ENCODE measurements at regions not wholly inside any gene's neighbourhood (a gene's known extent, or its start where the extent isn't known, plus 50 kb on each side); places are given as distances from the start of the nearest gene placed in this dataset.

- no peak for DNase-seq (ENCODE audit: low read depth)
- H3K27me3 ChIP-seq (ENCODE audit: control insufficient read depth, insufficient read depth, low read length), result no peaks in the 10 kb centered on the region
- TF ChIP-seq CTCF (IDR thresholded peaks at IDR 0.05; ENCODE audit: insufficient read depth, low read length, poor library complexity, severe bottlenecking), result no peak
- H3K4me3 ChIP-seq (ENCODE audit: low read depth, low read length), result no peak overlapping the region
- H3K36me3 ChIP-seq (ENCODE audit: control insufficient read depth, insufficient read depth, low read length), result no peaks in the 10 kb centered on the region
These were observed 496.9 kb downstream of the KCTD12 start for GRCh38 chr13:76389321-76389720.

GRCh38 chr13:76387566-76387965 is 498.6 kb downstream of the KCTD12 start:
- no peaks in the 10 kb centered on the region for H3K36me3 ChIP-seq (ENCODE audit: control insufficient read depth, insufficient read depth, low read length)
- DNase-seq (ENCODE audit: low read depth), result no peak
- TF ChIP-seq CTCF (IDR thresholded peaks at IDR 0.05; ENCODE audit: insufficient read depth, low read length, poor library complexity, severe bottlenecking), result no peak

GRCh38 chr13:76386321-76386720 is 499.9 kb downstream of the KCTD12 start:
- H3K36me3 ChIP-seq (ENCODE audit: control insufficient read depth, insufficient read depth, low read length), result no peaks in the 10 kb centered on the region
- no peak for DNase-seq (ENCODE audit: low read depth)
- no peak overlapping the region for H3K4me3 ChIP-seq (ENCODE audit: low read depth, low read length)
- H3K27me3 ChIP-seq (ENCODE audit: control insufficient read depth, insufficient read depth, low read length), result no peaks in the 10 kb centered on the region
- TF ChIP-seq CTCF (IDR thresholded peaks at IDR 0.05; ENCODE audit: insufficient read depth, low read length, poor library complexity, severe bottlenecking), result no peak

More at GRCh38 chr13:76387566-76387965, 498.6 kb downstream of the KCTD12 start:
- Histone ChIP-seq H3K27me3 (ENCODE audit: control insufficient read depth, insufficient read depth, low read length) (no peaks in the 10 kb centered on the region), H3K4me3 (ENCODE audit: low read depth, low read length) (no peak overlapping the region)

- no peak overlapping the region for H3K4me3 ChIP-seq (ENCODE audit: low read depth, low read length)
- TF ChIP-seq CTCF (IDR thresholded peaks at IDR 0.05; ENCODE audit: insufficient read depth, low read length, poor library complexity, severe bottlenecking), result no peak
- DNase-seq (ENCODE audit: low read depth), result no peak
- no peaks in the 10 kb centered on the region for H3K36me3 ChIP-seq (ENCODE audit: control insufficient read depth, insufficient read depth, low read length)
- H3K27me3 ChIP-seq (ENCODE audit: control insufficient read depth, insufficient read depth, low read length), result no peaks in the 10 kb centered on the region
These were observed 500.6 kb downstream of the KCTD12 start for GRCh38 chr13:76385586-76385985.

GRCh38 chr13:76383676-76384461 is 502.3 kb downstream of the KCTD12 start:
- Histone ChIP-seq H3K27me3 (ENCODE audit: control insufficient read depth, insufficient read depth, low read length) (no peaks in the 10 kb centered on the region), H3K4me3 (ENCODE audit: low read depth, low read length) (no peak overlapping the region), H3K36me3 (ENCODE audit: control insufficient read depth, insufficient read depth, low read length) (no peaks in the 10 kb centered on the region)
- peak; percentile 72 for DNase-seq (ENCODE audit: low read depth)
- TF ChIP-seq CTCF (IDR thresholded peaks at IDR 0.05; ENCODE audit: insufficient read depth, low read length, poor library complexity, severe bottlenecking), result no peak

All from kidney epithelial cell (primary cell).